CD14-positive monocyte (primary cell): ENCODE measurements at regions not wholly inside any gene's neighbourhood (a gene's known extent, or its start where the extent isn't known, plus 50 kb on each side); places are given as distances from the start of the nearest gene placed in this dataset.

Experiments used
- DNase-seq, 3 donors: peaks; one replicate each; pipeline ENCODE4 v3.0.0-alpha.2; 2011 to 2022
- H2AFZ ChIP-seq: 2 replicates; pipeline ENCODE4 v1.6.0; 2012; ENCODE audit warnings: mild to moderate bottlenecking, low read depth, low read length, inconsistent platforms; ENCODE audit not compliant: insufficient read depth, poor library complexity, severe bottlenecking
- H3K27ac ChIP-seq, 2 donors: 1 replicate in 1 of 2; 2 replicates in 1 of 2; pipeline ENCODE4 v1.5.1; 2012 to 2013; ENCODE audit warnings: low read length in 2 of 2, control low read depth in 1 of 2, inconsistent platforms in 1 of 2, low read depth in 1 of 2, mild to moderate bottlenecking in 1 of 2
- H3K27me3 ChIP-seq, 2 donors: one replicate each; pipeline versions ENCODE4 v1.6.0 to v1.6.1; 2011 to 2013; ENCODE audit warnings: low read length in 2 of 2; ENCODE audit not compliant: control insufficient read depth in 2 of 2, insufficient read depth in 2 of 2
- H3K36me3 ChIP-seq, 2 donors: replicated peaks in 1 of 2; 1 replicate in 1 of 2; 2 replicates in 1 of 2; pipeline versions ENCODE4 v1.5.1 to v1.6.1; 2012 to 2013; ENCODE audit warnings: low read length in 2 of 2, control low read depth in 1 of 2, inconsistent platforms in 1 of 2, mild to moderate bottlenecking in 1 of 2; ENCODE audit not compliant: insufficient read depth in 2 of 2, control insufficient read depth in 1 of 2
- H3K4me1 ChIP-seq, 2 donors: 1 replicate in 1 of 2; 2 replicates in 1 of 2; pipeline versions ENCODE4 v1.5.1 to v1.6.1; 2012 to 2013; ENCODE audit warnings: low read length in 2 of 2, control low read depth in 1 of 2, inconsistent platforms in 1 of 2, mild to moderate bottlenecking in 1 of 2, moderate library complexity in 1 of 2; ENCODE audit not compliant: insufficient read depth in 2 of 2, control insufficient read depth in 1 of 2
- H3K4me2 ChIP-seq: replicated peaks from 2 replicates; pipeline ENCODE3; 2012; ENCODE audit warnings: low read length, moderate library complexity, mild to moderate bottlenecking; ENCODE audit not compliant: poor library complexity, severe bottlenecking; ENCODE audit errors: extremely low read depth
- H3K4me3 ChIP-seq, 3 experiments: fragments of 200-600 bp in 1 of 3; sonication (generic) in 1 of 3; replicated peaks in 1 of 3; 1 replicate in 2 of 3; 2 replicates in 1 of 3; pipeline ENCODE4 v1.5.1; 2011 to 2013; ENCODE audit warnings: low read length in 3 of 3, mild to moderate bottlenecking in 3 of 3, control low read depth in 2 of 3, low read depth in 2 of 3, inconsistent platforms in 1 of 3, moderate library complexity in 1 of 3
- H3K79me2 ChIP-seq: 2 replicates; pipeline ENCODE4 v1.6.0; 2012; ENCODE audit warnings: mild to moderate bottlenecking, control low read depth, inconsistent platforms, low read length, moderate library complexity; ENCODE audit not compliant: insufficient read depth
- H3K9ac ChIP-seq: 2 replicates; pipeline ENCODE4 v1.6.0; 2017; ENCODE audit warnings: low read length, mild to moderate bottlenecking; ENCODE audit not compliant: insufficient read depth, poor library complexity, severe bottlenecking
- H3K9me3 ChIP-seq, 2 donors: replicated peaks in 1 of 2; 1 replicate in 1 of 2; 2 replicates in 1 of 2; pipeline versions ENCODE4 v1.5.1 to v1.6.1; 2012 to 2013; ENCODE audit warnings: low read length in 2 of 2, control low read depth in 1 of 2; ENCODE audit not compliant: control insufficient read depth in 1 of 2, insufficient read depth in 1 of 2
- H4K20me1 ChIP-seq: 2 replicates; pipeline ENCODE4 v1.6.0; 2012; ENCODE audit warnings: mild to moderate bottlenecking, low read length, control low read depth, moderate library complexity; ENCODE audit not compliant: insufficient read depth
- H3K27ac Mint-ChIP-seq, 7 donors: one replicate each; pipeline ENCODE4 v1.8.0; 2020; ENCODE audit warnings: mild to moderate bottlenecking in 7 of 7, mixed read lengths in 7 of 7, moderate library complexity in 6 of 7, inconsistent platforms in 2 of 7
- H3K27me3 Mint-ChIP-seq, 3 donors: one replicate each; pipeline ENCODE4 v1.8.0; 2021 to 2022; ENCODE audit warnings: low read depth in 3 of 3, mild to moderate bottlenecking in 3 of 3, mixed read lengths in 3 of 3, moderate library complexity in 3 of 3, inconsistent platforms in 1 of 3
- H3K36me3 Mint-ChIP-seq, 2 donors: one replicate each; pipeline ENCODE4 v1.8.0; 2020; ENCODE audit warnings: mixed read lengths in 2 of 2, inconsistent platforms in 1 of 2, mild to moderate bottlenecking in 1 of 2
- H3K4me1 Mint-ChIP-seq: one replicate; pipeline ENCODE4 v1.8.0; 2020; ENCODE audit warnings: mild to moderate bottlenecking, mixed read lengths
- H3K4me3 Mint-ChIP-seq, 2 donors: one replicate each; pipeline ENCODE4 v1.8.0; 2020; ENCODE audit warnings: mild to moderate bottlenecking in 2 of 2, mixed read lengths in 2 of 2, moderate library complexity in 1 of 2
- H3K9me3 Mint-ChIP-seq, 7 donors: one replicate each; pipeline ENCODE4 v1.8.0; 2020 to 2022; ENCODE audit warnings: mixed read lengths in 7 of 7, mild to moderate bottlenecking in 6 of 7, moderate library complexity in 6 of 7, inconsistent platforms in 2 of 7
- CTCF ChIP-seq: fragments of 200-600 bp; IDR thresholded peaks from one replicate; pipeline ENCODE4 v1.8.0; 2022; ENCODE audit warnings: antibody characterized with exemption, mild to moderate bottlenecking
- WGBS: methylation state at CpG from one replicate; pipeline ENCODE4 v1.1.5; 2013; ENCODE audit warnings: missing lambda C conversion rate; ENCODE audit not compliant: insufficient coverage; 5-methylcytosine and 5-hydroxymethylcytosine counted together
- intact Hi-C, 2 donors: fragments of 100-400 bp; cut with micrococcal nuclease; formaldehyde crosslinking; loops; one replicate each; pipeline versions ENCODE4 v1.15.0 to v1.15.1; 2023

GRCh38 chr15:69854521-69855181 is 243.1 kb downstream of the TLE3 start:
- H3K36me3 ChIP-seq, result no peaks in the 10 kb centered on the region
- 60% methylated on average over 7 of the region's 11 CpGs for WGBS
- no peak overlapping the region for H3K9ac ChIP-seq
- H4K20me1 ChIP-seq, result no peaks in the 10 kb centered on the region
- H3K4me1 ChIP-seq, result no peaks in the 10 kb centered on the region
- peaks cover 0 to 7% (median 4%) of the 10 kb centered on the region in 7 donors for H3K9me3 Mint-ChIP-seq
- H3K27me3 ChIP-seq, result no peaks in the 10 kb centered on the region
- no peak overlapping the region for H2AFZ ChIP-seq
- intact Hi-C loops, result no loop called here
- H3K27me3 Mint-ChIP-seq, result peaks cover 1 to 13% (median 7%) of the 10 kb centered on the region in 3 donors
- H3K27ac Mint-ChIP-seq, result no peak overlapping the region
- H3K4me2 ChIP-seq, result no peak overlapping the region
- H3K79me2 ChIP-seq, result no peaks in the 10 kb centered on the region
- TF ChIP-seq CTCF, result no peak
- peaks cover 0 to 7% of the 10 kb centered on the region in 2 donors for H3K9me3 ChIP-seq
- H3K4me3 ChIP-seq, result no peak overlapping the region
- H3K4me1 Mint-ChIP-seq, result peaks cover 1% of the 10 kb centered on the region
- H3K36me3 Mint-ChIP-seq, result no peaks in the 10 kb centered on the region
- H3K4me3 Mint-ChIP-seq, result no peak overlapping the region
- no peak for DNase-seq
- H3K27ac ChIP-seq, result no peak overlapping the region

GRCh38 chr15:69855258-69856000 is 242.3 kb downstream of the TLE3 start:
- no peak for DNase-seq
- H3K36me3 Mint-ChIP-seq, result no peaks in the 10 kb centered on the region
- peaks cover 0 to 7% (median 4%) of the 10 kb centered on the region in 7 donors for H3K9me3 Mint-ChIP-seq
- intact Hi-C loops, result no loop called here
- H3K9ac ChIP-seq, result no peak overlapping the region
- no peaks in the 10 kb centered on the region for H3K27me3 ChIP-seq
- no peak overlapping the region for H2AFZ ChIP-seq
- no peak overlapping the region for H3K4me2 ChIP-seq
- 60% methylated on average over 4 of the region's 13 CpGs for WGBS
- peaks cover 3 to 12% (median 10%) of the 10 kb centered on the region in 3 donors for H3K27me3 Mint-ChIP-seq
- no peaks in the 10 kb centered on the region for H3K4me1 ChIP-seq
- H3K4me1 Mint-ChIP-seq, result peaks cover 1% of the 10 kb centered on the region
- H3K27ac Mint-ChIP-seq, result no peak overlapping the region
- H3K79me2 ChIP-seq, result no peaks in the 10 kb centered on the region
- peaks cover 0 to 7% of the 10 kb centered on the region in 2 donors for H3K9me3 ChIP-seq
- no peak overlapping the region for H3K4me3 ChIP-seq
- H3K36me3 ChIP-seq, result no peaks in the 10 kb centered on the region
- no peak overlapping the region for H3K27ac ChIP-seq
- H4K20me1 ChIP-seq, result no peaks in the 10 kb centered on the region
- TF ChIP-seq CTCF, result no peak
- no peak overlapping the region for H3K4me3 Mint-ChIP-seq
